Karpas-422 (cell line): ENCODE measurements at regions not wholly inside any gene's neighbourhood (a gene's known extent, or its start where the extent isn't known, plus 50 kb on each side); places are given as distances from the start of the nearest gene placed in this dataset.
"Not testable (repeated sequence)": the region's sequence is repeated elsewhere in the genome, so short reads cannot be mapped to it uniquely, and the experiment has no call there.

Experiments
- DNase-seq: peaks from one replicate; pipeline ENCODE4 v3.0.0-alpha.2; 2015
- H2AFZ ChIP-seq: fragments of 200-600 bp; sonication (generic); 2 replicates; pipeline ENCODE4 v1.6.1; 2014; ENCODE audit warnings: antibody characterized with exemption, low read length, mixed read lengths
- H3K27ac ChIP-seq: fragments of 200-600 bp; sonication (generic); 2 replicates; pipeline ENCODE4 v1.5.1; 2014; ENCODE audit warnings: mild to moderate bottlenecking, low read length, moderate library complexity
- H3K27me3 ChIP-seq: fragments of 200-600 bp; sonication (generic); 2 replicates; pipeline ENCODE4 v1.6.1; 2014; ENCODE audit warnings: low read length, mixed read lengths
- H3K36me3 ChIP-seq: fragments of 200-600 bp; sonication (generic); 2 replicates; pipeline ENCODE4 v1.6.1; 2014; ENCODE audit warnings: low read length, mixed read lengths; ENCODE audit not compliant: insufficient read depth
- H3K4me1 ChIP-seq: fragments of 200-600 bp; sonication (generic); 2 replicates; pipeline ENCODE4 v1.6.1; 2014; ENCODE audit warnings: mild to moderate bottlenecking, low read length, mixed read lengths
- H3K4me2 ChIP-seq: fragments of 200-600 bp; sonication (generic); 2 replicates; pipeline ENCODE4 v1.6.1; 2014; ENCODE audit warnings: low read length, low read depth, mild to moderate bottlenecking; ENCODE audit not compliant: poor library complexity, severe bottlenecking
- H3K4me3 ChIP-seq: fragments of 200-600 bp; sonication (generic); 2 replicates; pipeline ENCODE4 v1.5.1; 2014; ENCODE audit warnings: mild to moderate bottlenecking, antibody characterized with exemption, low read length, mixed read lengths
- H3K79me2 ChIP-seq: fragments of 200-600 bp; sonication (generic); 2 replicates; pipeline ENCODE4 v1.6.1; 2014; ENCODE audit warnings: mild to moderate bottlenecking, low read length, mixed read lengths
- H3K9ac ChIP-seq: fragments of 200-600 bp; sonication (generic); 2 replicates; pipeline ENCODE4 v1.6.0; 2014; ENCODE audit warnings: low read length
- H3K9me2 ChIP-seq: fragments of 200-600 bp; sonication (generic), shearing (Covaris generic); replicated peaks from 2 replicates; pipeline ENCODE4 v1.6.0; 2014; ENCODE audit warnings: mild to moderate bottlenecking, low read length, moderate library complexity; ENCODE audit not compliant: insufficient read depth
- H3K9me3 ChIP-seq: fragments of 300-700, 200-600 bp; sonication (generic); 2 replicates; pipeline ENCODE4 v1.6.1; 2014; ENCODE audit warnings: low read length, mixed read lengths
- H4K20me1 ChIP-seq: fragments of 200-600 bp; sonication (generic); 2 replicates; pipeline ENCODE4 v1.6.1; 2014; ENCODE audit warnings: mild to moderate bottlenecking, antibody characterized with exemption, low read length, low read depth; ENCODE audit not compliant: insufficient read depth

- peak overlapping the region; percentile 51 for H3K27ac ChIP-seq
- no peaks in the 10 kb centered on the region for H3K79me2 ChIP-seq
- no peak for DNase-seq
- H2AFZ ChIP-seq, result no peak overlapping the region
- no peaks in the 10 kb centered on the region for H3K9me3 ChIP-seq
- H3K27me3 ChIP-seq, result no peaks in the 10 kb centered on the region
- H3K4me2 ChIP-seq, result peak overlapping the region; percentile 15
- peaks cover 69% of the 10 kb centered on the region for H3K4me1 ChIP-seq
- no peak overlapping the region for H3K9ac ChIP-seq
- H4K20me1 ChIP-seq, result no peaks in the 10 kb centered on the region
- no peaks in the 10 kb centered on the region for H3K36me3 ChIP-seq
- H3K9me2 ChIP-seq, result no peaks in the 10 kb centered on the region
- H3K4me3 ChIP-seq, result no peak overlapping the region
Observed at GRCh38 chr13:50481936-50482335, 361.6 kb downstream of the DLEU7 start.

GRCh38 chr13:50483416-50483815, 360.1 kb downstream of the DLEU7 start:
- Histone ChIP-seq H2AFZ (0 out of 2 replicates have a peak overlapping the region, but pooled peaks have one; percentile 39), H3K4me3 (no peak overlapping the region), H4K20me1 (no peaks in the 10 kb centered on the region), H3K27me3 (no peaks in the 10 kb centered on the region), H3K36me3 (no peaks in the 10 kb centered on the region), H3K4me1 (peaks cover 67% of the 10 kb centered on the region), H3K79me2 (no peaks in the 10 kb centered on the region), H3K9ac (no peak overlapping the region), H3K9me3 (no peaks in the 10 kb centered on the region), H3K27ac (peak overlapping the region; percentile 51), H3K4me2 (peak overlapping the region; percentile 18), H3K9me2 (no peaks in the 10 kb centered on the region)
- DNase-seq, result no peak

GRCh38 chr13:50484472-50485113, 358.9 kb downstream of the DLEU7 start:
- no peak overlapping the region for H3K9ac ChIP-seq
- H2AFZ ChIP-seq, result no peak overlapping the region
- no peaks in the 10 kb centered on the region for H3K9me3 ChIP-seq
- no peaks in the 10 kb centered on the region for H3K9me2 ChIP-seq
- H3K4me1 ChIP-seq, result peaks cover 73% of the 10 kb centered on the region
- H3K36me3 ChIP-seq, result no peaks in the 10 kb centered on the region
- H3K27me3 ChIP-seq, result no peaks in the 10 kb centered on the region
- DNase-seq, result no peak
- H4K20me1 ChIP-seq, result no peaks in the 10 kb centered on the region
- H3K79me2 ChIP-seq, result no peaks in the 10 kb centered on the region
- no peak overlapping the region for H3K4me2 ChIP-seq
- peak overlapping the region; percentile 79 for H3K27ac ChIP-seq
- H3K4me3 ChIP-seq, result no peak overlapping the region

GRCh38 chr13:50485979-50486935, 357.2 kb downstream of the DLEU7 start:
- Histone ChIP-seq H4K20me1 (no peaks in the 10 kb centered on the region), H3K9me3 (no peaks in the 10 kb centered on the region), H3K27me3 (no peaks in the 10 kb centered on the region), H2AFZ (peak overlapping the region; percentile 2), H3K4me3 (no peak overlapping the region), H3K4me2 (peak overlapping the region; percentile 35), H3K27ac (peak overlapping the region; percentile 79), H3K9ac (peak overlapping the region; percentile 22), H3K9me2 (no peaks in the 10 kb centered on the region), H3K36me3 (no peaks in the 10 kb centered on the region), H3K79me2 (no peaks in the 10 kb centered on the region), H3K4me1 (peaks cover 64% of the 10 kb centered on the region)
- peak; percentile 65 for DNase-seq

- no peaks in the 10 kb centered on the region for H4K20me1 ChIP-seq
- no peak for DNase-seq
Observed at GRCh38 chr13:50493683-50494082, 349.8 kb downstream of the DLEU7 start.

DNA sequence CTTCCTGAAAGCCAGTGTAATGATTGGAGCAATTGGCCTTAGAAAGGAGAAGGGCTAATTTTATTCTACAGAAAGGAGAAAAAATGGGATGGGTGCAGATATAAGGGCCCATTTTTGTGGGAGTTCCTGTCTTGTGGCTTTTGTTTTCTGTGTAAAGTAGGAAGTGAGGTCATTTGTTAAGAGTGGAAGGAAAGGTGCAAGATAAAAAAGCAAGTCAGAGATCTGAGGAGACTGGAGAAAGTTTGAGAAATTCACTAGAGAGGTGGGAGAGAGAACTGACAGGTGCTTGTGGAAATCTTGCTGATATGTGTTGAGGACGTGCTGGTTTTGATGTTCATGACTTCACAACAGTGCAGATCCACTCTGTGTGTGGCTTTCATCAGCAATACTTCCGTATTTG, 349.4 kb downstream of the DLEU7 start:
- no peak overlapping the region for H3K4me3 ChIP-seq
- H4K20me1 ChIP-seq, result no peaks in the 10 kb centered on the region
- no peak overlapping the region for H3K27ac ChIP-seq
- no peak overlapping the region for H3K9ac ChIP-seq
- no peaks in the 10 kb centered on the region for H3K9me3 ChIP-seq
- no peak overlapping the region for H3K4me2 ChIP-seq
- H2AFZ ChIP-seq, result peak overlapping the region; percentile 2; the same call in 1 of the 2 replicates
- H3K4me1 ChIP-seq, result peaks cover 24% of the 10 kb centered on the region
- H3K79me2 ChIP-seq, result no peaks in the 10 kb centered on the region
- no peaks in the 10 kb centered on the region for H3K27me3 ChIP-seq
- no peaks in the 10 kb centered on the region for H3K9me2 ChIP-seq
- no peak for DNase-seq
- no peaks in the 10 kb centered on the region for H3K36me3 ChIP-seq

More at GRCh38 chr13:50493683-50494082, 349.8 kb downstream of the DLEU7 start:
- Histone ChIP-seq H3K27ac (no peak overlapping the region), H3K9me2 (no peaks in the 10 kb centered on the region), H3K27me3 (no peaks in the 10 kb centered on the region), H2AFZ (peak overlapping the region; percentile 2; the same call in 1 of the 2 replicates), H3K36me3 (no peaks in the 10 kb centered on the region), H3K9ac (no peak overlapping the region), H3K9me3 (no peaks in the 10 kb centered on the region), H3K4me3 (no peak overlapping the region), H3K79me2 (no peaks in the 10 kb centered on the region), H3K4me2 (no peak overlapping the region), H3K4me1 (peaks cover 25% of the 10 kb centered on the region)

DNA sequence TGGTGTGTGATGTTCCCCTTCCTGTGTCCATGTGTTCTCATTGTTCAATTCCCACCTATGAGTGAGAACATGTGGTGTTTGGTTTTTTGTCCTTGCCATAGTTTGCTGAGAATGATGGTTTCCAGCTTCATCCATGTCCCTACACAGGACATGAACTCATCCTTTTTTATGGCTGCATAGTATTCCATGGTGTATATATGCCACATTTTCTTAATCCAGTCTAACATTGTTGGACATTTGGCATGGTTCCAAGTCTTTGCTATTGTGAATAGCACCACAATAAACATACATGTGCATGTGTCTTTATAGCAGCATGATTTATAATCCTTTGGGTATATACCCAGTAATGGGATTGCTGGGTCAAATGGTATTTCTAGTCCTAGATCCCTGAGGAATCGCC, 340.3 kb downstream of the DLEU7 start:
- H3K79me2 ChIP-seq, H3K9ac ChIP-seq, H2AFZ ChIP-seq, H3K4me3 ChIP-seq, DNase-seq, H3K9me3 ChIP-seq, H3K36me3 ChIP-seq, H3K4me1 ChIP-seq, H3K27me3 ChIP-seq, H4K20me1 ChIP-seq, H3K27ac ChIP-seq, H3K9me2 ChIP-seq, H3K4me2 ChIP-seq: not testable (repeated sequence)

DNA sequence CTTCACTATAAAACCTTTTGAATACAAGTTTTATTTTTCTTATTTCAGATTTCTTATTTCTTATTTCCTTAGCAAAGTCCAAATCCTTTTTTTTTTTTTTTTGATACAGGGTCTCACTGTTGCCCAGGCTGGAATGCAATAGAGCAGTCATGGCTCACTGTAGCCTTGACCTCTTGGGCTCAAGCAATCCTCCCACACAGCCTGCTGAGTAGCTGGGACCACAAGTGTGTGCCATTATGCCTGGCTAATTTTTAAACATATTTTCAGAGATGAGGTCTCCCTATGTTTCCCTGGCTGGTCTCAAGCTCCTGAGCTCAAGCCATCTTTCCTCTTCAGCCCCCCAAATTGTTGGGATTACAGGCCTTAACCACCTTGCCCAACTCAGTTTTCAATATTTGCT, 334.3 kb downstream of the DLEU7 start:
- Histone ChIP-seq H3K9me2 (no peaks in the 10 kb centered on the region), H3K4me2 (no peak overlapping the region), H2AFZ (no peak overlapping the region), H3K9me3 (no peaks in the 10 kb centered on the region), H3K27me3 (no peaks in the 10 kb centered on the region), H3K36me3 (no peaks in the 10 kb centered on the region; the same call in 1 of the 2 replicates), H4K20me1 (no peaks in the 10 kb centered on the region), H3K9ac (no peak overlapping the region), H3K4me3 (no peak overlapping the region), H3K79me2 (no peaks in the 10 kb centered on the region), H3K4me1 (peaks cover 45% of the 10 kb centered on the region), H3K27ac (peak overlapping the region; percentile 98)
- no peak for DNase-seq
